ENCODE measurements at regions not wholly inside any gene's neighbourhood (a gene's known extent, or its start where the extent isn't known, plus 50 kb on each side); places are given as distances from the start of the nearest gene placed in this dataset.

DNA sequence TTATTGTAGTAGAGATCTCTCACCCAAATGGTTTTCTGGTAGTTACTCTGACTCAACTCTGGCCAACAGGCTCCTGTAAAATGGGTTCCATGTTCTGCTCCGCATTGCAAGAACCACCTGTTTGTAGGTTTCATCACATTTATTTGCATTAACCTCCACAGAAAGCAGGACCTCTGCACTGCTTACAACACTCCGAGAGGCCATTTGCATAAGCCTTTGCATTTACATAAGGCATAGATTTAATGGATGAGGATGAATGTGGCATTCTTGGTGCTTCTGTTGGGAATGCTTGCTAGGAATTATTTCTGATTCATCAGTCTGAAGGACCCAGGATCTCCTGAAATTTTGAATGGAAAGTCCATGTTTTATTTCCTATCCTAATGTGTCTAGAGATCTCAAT is 320.1 kb downstream of the ZNF621 start:
- Histone ChIP-seq H3K4me3 (ENCODE audit: control insufficient read depth in 2 of 3, extremely low read depth in 1 of 3, insufficient read depth in 2 of 3, low read depth in 1 of 3, low read length in 3 of 3) (no peak overlapping the region), H3K27me3 (ENCODE audit: control insufficient read depth, extremely low read depth, insufficient read depth, low read length) (no peaks in the 10 kb centered on the region), H3K4me1 (ENCODE audit: control insufficient read depth, extremely low read depth, insufficient read depth, low read length) (peaks cover 8% of the 10 kb centered on the region), H3K36me3 (ENCODE audit: control insufficient read depth in 2 of 2, extremely low read depth in 1 of 2, insufficient read depth in 2 of 2, low read length in 2 of 2) (no peaks in the 10 kb centered on the region), H3K79me2 (ENCODE audit: control insufficient read depth, insufficient read depth, low read length) (no peaks in the 10 kb centered on the region), H4K20me1 (ENCODE audit: control insufficient read depth, extremely low read depth, insufficient read depth, low read length) (no peaks in the 10 kb centered on the region), H3K9me3 (ENCODE audit: control insufficient read depth, low read depth, low read length) (no peaks in the 10 kb centered on the region), H3K9ac (ENCODE audit: control insufficient read depth, extremely low read depth, insufficient read depth, low read length) (no peak overlapping the region), H3K4me2 (ENCODE audit: control insufficient read depth, extremely low read depth, insufficient read depth, low read depth, low read length) (no peak overlapping the region), H3K27ac (ENCODE audit: control insufficient read depth, insufficient read depth, low read length) (no peak overlapping the region), H2AFZ (ENCODE audit: control insufficient read depth, low read length) (no peak overlapping the region), H3K9me1 (ENCODE audit: control insufficient read depth, extremely low read depth, insufficient read depth, low read length) (no peaks in the 10 kb centered on the region)
- no peak for DNase-seq (ENCODE audit: low read depth, low spot score)
- TF ChIP-seq EZH2 (IDR thresholded peaks at IDR 0.05; ENCODE audit: low read length) = no peak
- TF ChIP-seq, protein P1, sequence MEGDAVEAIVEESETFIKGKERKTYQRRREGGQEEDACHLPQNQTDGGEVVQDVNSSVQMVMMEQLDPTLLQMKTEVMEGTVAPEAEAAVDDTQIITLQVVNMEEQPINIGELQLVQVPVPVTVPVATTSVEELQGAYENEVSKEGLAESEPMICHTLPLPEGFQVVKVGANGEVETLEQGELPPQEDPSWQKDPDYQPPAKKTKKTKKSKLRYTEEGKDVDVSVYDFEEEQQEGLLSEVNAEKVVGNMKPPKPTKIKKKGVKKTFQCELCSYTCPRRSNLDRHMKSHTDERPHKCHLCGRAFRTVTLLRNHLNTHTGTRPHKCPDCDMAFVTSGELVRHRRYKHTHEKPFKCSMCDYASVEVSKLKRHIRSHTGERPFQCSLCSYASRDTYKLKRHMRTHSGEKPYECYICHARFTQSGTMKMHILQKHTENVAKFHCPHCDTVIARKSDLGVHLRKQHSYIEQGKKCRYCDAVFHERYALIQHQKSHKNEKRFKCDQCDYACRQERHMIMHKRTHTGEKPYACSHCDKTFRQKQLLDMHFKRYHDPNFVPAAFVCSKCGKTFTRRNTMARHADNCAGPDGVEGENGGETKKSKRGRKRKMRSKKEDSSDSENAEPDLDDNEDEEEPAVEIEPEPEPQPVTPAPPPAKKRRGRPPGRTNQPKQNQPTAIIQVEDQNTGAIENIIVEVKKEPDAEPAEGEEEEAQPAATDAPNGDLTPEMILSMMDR (optimal IDR thresholded peaks at IDR 0.05 in 1 of 3, IDR thresholded peaks at IDR 0.05 in 1 of 3, conservative IDR thresholded peaks at IDR 0.05 in 1 of 3; ENCODE audit: extremely low read depth in 1 of 3, insufficient read depth in 2 of 3, low read length in 3 of 3) = no peak
- dilution Hi-C loops (cut with MboI; ENCODE audit: extremely low pct_ligation_motif_present, low sequenced_read_pairs) = no loop called here
- FAIRE-seq = no peak

DNA sequence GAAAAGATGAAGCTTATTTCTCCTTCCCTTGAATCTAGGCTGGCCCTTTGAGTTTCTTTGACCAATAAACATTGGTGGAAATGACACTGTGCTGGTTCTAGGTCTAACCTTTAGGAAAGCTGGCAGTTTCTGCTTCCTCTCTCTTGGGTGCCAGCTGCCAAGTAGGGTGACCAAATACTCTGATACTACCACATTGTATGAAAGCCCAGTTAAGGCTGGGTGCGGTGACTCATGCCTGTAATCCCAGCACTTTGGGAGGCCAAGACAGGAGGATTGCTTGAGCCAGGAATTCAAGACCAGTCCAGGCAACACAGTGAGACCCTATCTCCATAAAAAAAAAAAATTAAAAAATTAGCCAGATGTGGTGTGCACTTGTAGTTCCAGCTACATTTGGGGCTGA is 320.7 kb downstream of the ZNF621 start:
- no peak overlapping the region for H3K4me3 ChIP-seq (ENCODE audit: control insufficient read depth in 2 of 3, extremely low read depth in 1 of 3, insufficient read depth in 2 of 3, low read depth in 1 of 3, low read length in 3 of 3)
- H3K4me2 ChIP-seq (ENCODE audit: control insufficient read depth, extremely low read depth, insufficient read depth, low read depth, low read length) = no peak overlapping the region
- dilution Hi-C loops (cut with MboI; ENCODE audit: extremely low pct_ligation_motif_present, low sequenced_read_pairs) = no loop called here
- no peaks in the 10 kb centered on the region for H3K36me3 ChIP-seq (ENCODE audit: control insufficient read depth in 2 of 2, extremely low read depth in 1 of 2, insufficient read depth in 2 of 2, low read length in 2 of 2)
- H3K9me1 ChIP-seq (ENCODE audit: control insufficient read depth, extremely low read depth, insufficient read depth, low read length) = no peaks in the 10 kb centered on the region
- FAIRE-seq (no peak), DNase-seq (ENCODE audit: low read depth, low spot score) (no peak)
- no peaks in the 10 kb centered on the region for H3K27me3 ChIP-seq (ENCODE audit: control insufficient read depth, extremely low read depth, insufficient read depth, low read length)
- peaks cover 8% of the 10 kb centered on the region for H3K4me1 ChIP-seq (ENCODE audit: control insufficient read depth, extremely low read depth, insufficient read depth, low read length)
- no peak overlapping the region for H3K27ac ChIP-seq (ENCODE audit: control insufficient read depth, insufficient read depth, low read length)
- no peaks in the 10 kb centered on the region for H3K9me3 ChIP-seq (ENCODE audit: control insufficient read depth, low read depth, low read length)
- H3K79me2 ChIP-seq (ENCODE audit: control insufficient read depth, insufficient read depth, low read length) = no peaks in the 10 kb centered on the region
- no peak overlapping the region for H2AFZ ChIP-seq (ENCODE audit: control insufficient read depth, low read length)
- TF ChIP-seq, protein P1 (optimal IDR thresholded peaks at IDR 0.05 in 1 of 3, IDR thresholded peaks at IDR 0.05 in 1 of 3, conservative IDR thresholded peaks at IDR 0.05 in 1 of 3; ENCODE audit: extremely low read depth in 1 of 3, insufficient read depth in 2 of 3, low read length in 3 of 3) = no peak
- no peak for TF ChIP-seq EZH2 (IDR thresholded peaks at IDR 0.05; ENCODE audit: low read length)
- no peak overlapping the region for H3K9ac ChIP-seq (ENCODE audit: control insufficient read depth, extremely low read depth, insufficient read depth, low read length)
- no peaks in the 10 kb centered on the region for H4K20me1 ChIP-seq (ENCODE audit: control insufficient read depth, extremely low read depth, insufficient read depth, low read length)

All from keratinocyte (primary cell).